ENCODE measurements at regions not wholly inside any gene's neighbourhood (a gene's known extent, or its start where the extent isn't known, plus 50 kb on each side); places are given as distances from the start of the nearest gene placed in this dataset.

DNA sequence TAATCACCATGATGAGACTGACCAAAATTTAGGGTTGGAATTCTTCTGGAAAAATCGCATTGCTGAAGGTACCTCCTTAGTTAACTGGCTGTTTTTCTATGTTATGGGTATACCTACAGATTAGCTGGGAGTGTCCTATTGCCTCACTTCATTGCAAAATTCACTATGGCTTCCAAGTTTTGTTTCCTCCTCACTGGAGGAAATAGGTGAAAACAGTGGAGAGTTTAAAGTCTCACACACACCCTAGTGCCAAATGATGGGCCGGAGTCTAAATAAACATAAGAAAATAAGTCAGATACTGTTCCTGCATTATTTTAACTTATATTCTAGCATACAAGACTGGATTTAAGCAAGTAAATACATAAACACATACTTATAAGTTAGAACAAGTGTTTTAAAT lies 98.2 kb downstream of the AHR start:
- H3K27ac ChIP-seq (ENCODE audit: low read length) = no peak overlapping the region
- H3K9me3 ChIP-seq (ENCODE audit: control insufficient read depth, insufficient read depth, low read length) = no peaks in the 10 kb centered on the region
- H3K27me3 ChIP-seq (ENCODE audit: control insufficient read depth, insufficient read depth, low read length) = no peaks in the 10 kb centered on the region
- H3K4me3 ChIP-seq (ENCODE audit: low read length) = no peak overlapping the region
- no CpG with 5 or more reads among the region's 2 CpGs for WGBS (ENCODE audit: insufficient coverage, insufficient read length)
- no peaks in the 10 kb centered on the region for H3K36me3 ChIP-seq (ENCODE audit: control insufficient read depth, insufficient read depth, low read length)
- no peak for DNase-seq (ENCODE audit: low read depth, low spot score)
- no peaks in the 10 kb centered on the region for H3K4me1 ChIP-seq (ENCODE audit: control insufficient read depth, insufficient read depth, low read length)

DNA sequence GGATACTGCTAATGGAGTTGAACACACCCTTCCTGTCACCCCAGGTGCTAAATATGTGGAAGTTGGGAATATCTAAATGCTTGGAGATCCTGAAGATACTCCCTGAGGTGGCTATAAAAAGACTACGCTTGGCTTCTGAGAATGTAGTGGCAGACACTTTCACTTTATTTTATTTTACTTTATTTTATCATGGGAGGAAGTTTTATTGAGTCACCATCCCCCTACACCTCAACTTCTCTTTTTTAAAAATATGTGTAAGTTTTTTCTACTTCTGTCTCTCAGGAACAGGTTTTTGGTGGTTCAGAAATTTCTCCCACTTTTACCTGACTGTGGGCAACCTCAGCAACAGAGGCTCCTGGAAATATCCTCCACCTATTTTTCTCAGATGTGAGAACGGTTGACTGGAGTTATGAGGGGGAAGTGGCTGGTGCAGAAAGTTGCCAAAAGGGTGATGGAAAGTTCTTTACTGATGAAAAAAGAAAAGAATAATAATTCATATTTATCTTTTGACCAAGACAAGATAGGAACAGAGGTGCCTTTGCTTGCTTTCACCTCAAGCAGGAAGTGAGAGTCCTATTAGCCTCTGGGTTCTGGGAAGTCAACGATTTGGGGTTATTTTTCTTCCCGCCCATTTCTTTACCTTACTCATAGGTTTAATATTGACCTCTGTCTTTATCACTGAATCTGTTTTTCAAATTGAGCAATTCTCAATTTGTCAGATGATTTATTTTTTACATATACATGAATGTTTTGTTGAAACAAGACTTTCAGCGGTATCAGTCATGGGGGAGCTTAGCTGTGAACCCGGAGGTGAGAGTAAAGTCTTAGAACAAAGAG lies 103.6 kb downstream of the AHR start:
- no peak for DNase-seq (ENCODE audit: low read depth, low spot score)
- Histone ChIP-seq H3K27me3 (ENCODE audit: control insufficient read depth, insufficient read depth, low read length) (no peaks in the 10 kb centered on the region), H3K4me1 (ENCODE audit: control insufficient read depth, insufficient read depth, low read length) (no peaks in the 10 kb centered on the region), H3K27ac (ENCODE audit: low read length) (no peak overlapping the region), H3K36me3 (ENCODE audit: control insufficient read depth, insufficient read depth, low read length) (no peaks in the 10 kb centered on the region), H3K9me3 (ENCODE audit: control insufficient read depth, insufficient read depth, low read length) (no peaks in the 10 kb centered on the region), H3K4me3 (ENCODE audit: low read length) (no peak overlapping the region)
- WGBS (ENCODE audit: insufficient coverage, insufficient read length) = no CpG with 5 or more reads among the region's 6 CpGs

DNA sequence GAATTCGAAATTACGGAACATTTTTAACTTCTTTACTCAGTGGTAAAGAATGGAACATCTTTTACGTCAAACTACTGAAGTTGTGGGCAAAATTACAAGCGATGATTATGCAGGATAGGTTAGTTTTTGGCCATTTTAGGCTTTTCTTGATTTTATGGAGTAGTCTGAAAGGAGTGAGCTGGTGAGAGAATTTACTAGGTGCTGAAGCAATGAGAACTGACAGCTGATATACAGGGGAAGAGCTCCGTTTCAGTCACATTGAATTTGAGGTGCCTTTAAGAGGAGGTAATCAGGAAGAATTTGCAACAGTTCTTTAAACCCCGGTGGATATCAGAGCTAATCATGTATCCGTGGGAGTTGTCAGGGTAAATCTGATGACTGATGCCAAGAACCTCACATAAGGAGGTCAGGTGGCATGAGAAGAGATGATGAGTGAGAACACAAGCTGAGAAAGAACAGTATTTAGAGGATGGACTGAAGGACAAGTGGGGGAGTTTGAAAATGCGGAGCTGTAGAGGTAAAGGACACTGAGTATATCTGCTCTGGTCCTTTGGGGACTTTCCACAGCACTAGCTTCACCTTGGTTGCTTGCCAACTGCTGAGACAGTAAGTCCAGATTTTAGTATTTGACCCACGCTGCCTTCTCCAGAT lies 104.3 kb downstream of the AHR start:
- Histone ChIP-seq H3K4me1 (ENCODE audit: control insufficient read depth, insufficient read depth, low read length) (no peaks in the 10 kb centered on the region), H3K9me3 (ENCODE audit: control insufficient read depth, insufficient read depth, low read length) (no peaks in the 10 kb centered on the region), H3K27me3 (ENCODE audit: control insufficient read depth, insufficient read depth, low read length) (no peaks in the 10 kb centered on the region), H3K36me3 (ENCODE audit: control insufficient read depth, insufficient read depth, low read length) (no peaks in the 10 kb centered on the region), H3K27ac (ENCODE audit: low read length) (no peak overlapping the region), H3K4me3 (ENCODE audit: low read length) (no peak overlapping the region)
- no CpG with 5 or more reads among the region's 9 CpGs for WGBS (ENCODE audit: insufficient coverage, insufficient read length)
- DNase-seq (ENCODE audit: low read depth, low spot score) = no peak

DNA sequence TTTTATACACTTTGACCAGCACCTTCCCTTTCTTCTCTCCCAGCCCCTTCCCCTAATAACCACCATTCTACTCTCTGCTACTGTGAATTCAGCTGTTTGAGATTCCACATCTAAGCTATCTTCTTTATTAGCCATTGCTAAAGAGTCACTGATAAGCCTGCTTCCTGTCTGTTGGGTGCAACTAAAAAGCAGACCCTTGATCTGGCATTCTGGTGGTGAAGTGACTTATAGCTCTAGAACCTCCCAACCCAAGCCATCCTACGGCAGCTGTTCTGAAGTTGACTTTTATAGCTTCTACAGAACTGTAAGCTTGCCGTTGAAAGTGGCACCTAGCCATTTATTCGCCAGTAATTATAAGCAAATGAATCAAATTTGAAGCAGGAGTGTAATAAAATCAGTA lies 105.6 kb downstream of the AHR start:
- Histone ChIP-seq H3K4me1 (ENCODE audit: control insufficient read depth, insufficient read depth, low read length) (no peaks in the 10 kb centered on the region), H3K9me3 (ENCODE audit: control insufficient read depth, insufficient read depth, low read length) (no peaks in the 10 kb centered on the region), H3K27ac (ENCODE audit: low read length) (no peak overlapping the region), H3K36me3 (ENCODE audit: control insufficient read depth, insufficient read depth, low read length) (no peaks in the 10 kb centered on the region), H3K4me3 (ENCODE audit: low read length) (no peak overlapping the region), H3K27me3 (ENCODE audit: control insufficient read depth, insufficient read depth, low read length) (no peaks in the 10 kb centered on the region)
- no peak for DNase-seq (ENCODE audit: low read depth, low spot score)
- no CpG with 5 or more reads among the region's 3 CpGs for WGBS (ENCODE audit: insufficient coverage, insufficient read length)

DNA sequence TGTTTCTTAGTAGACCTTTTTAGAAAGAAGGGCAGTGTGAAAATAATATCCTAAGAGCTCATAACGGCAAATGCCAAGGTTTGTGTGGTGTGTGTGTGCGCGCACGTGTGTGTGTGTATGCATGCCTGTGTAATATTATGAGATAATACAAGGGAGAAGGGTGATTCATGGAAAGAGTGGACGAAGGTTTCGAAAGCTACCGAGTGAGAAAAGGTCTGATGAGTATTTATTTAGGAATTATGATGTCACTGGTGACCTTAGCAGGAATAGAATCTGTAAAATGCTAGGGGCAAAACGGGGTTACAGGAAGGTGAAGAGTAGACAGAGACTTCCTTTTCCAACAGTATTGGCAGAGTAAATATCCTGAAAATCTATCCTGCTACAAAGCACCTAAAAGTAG lies 107.3 kb downstream of the AHR start:
- no peak overlapping the region for H3K27ac ChIP-seq (ENCODE audit: low read length)
- no peaks in the 10 kb centered on the region for H3K4me1 ChIP-seq (ENCODE audit: control insufficient read depth, insufficient read depth, low read length)
- H3K27me3 ChIP-seq (ENCODE audit: control insufficient read depth, insufficient read depth, low read length) = no peaks in the 10 kb centered on the region
- no peak overlapping the region for H3K4me3 ChIP-seq (ENCODE audit: low read length)
- WGBS (ENCODE audit: insufficient coverage, insufficient read length) = 100% methylated on average over 3 of the region's 8 CpGs
- no peaks in the 10 kb centered on the region for H3K9me3 ChIP-seq (ENCODE audit: control insufficient read depth, insufficient read depth, low read length)
- no peaks in the 10 kb centered on the region for H3K36me3 ChIP-seq (ENCODE audit: control insufficient read depth, insufficient read depth, low read length)
- DNase-seq (ENCODE audit: low read depth, low spot score) = no peak

DNA sequence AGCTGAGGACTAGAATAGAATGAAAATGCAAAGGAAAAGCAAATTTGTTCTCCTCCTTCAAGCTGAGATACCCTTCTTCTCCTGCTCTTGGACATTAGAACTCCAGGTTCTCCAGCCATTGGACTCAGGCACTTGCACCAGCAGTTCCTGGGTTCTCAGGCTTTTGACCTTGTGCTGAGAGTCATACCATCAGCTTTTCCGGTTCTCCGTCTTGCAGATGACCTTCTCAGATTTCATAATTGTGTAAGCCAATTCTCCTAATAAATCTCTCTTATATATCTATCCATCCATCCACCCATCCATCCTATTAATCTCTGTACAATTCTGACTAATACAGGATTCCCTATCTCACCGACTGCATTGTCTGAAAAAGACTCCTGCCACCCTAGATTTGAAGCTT lies 108.3 kb downstream of the AHR start:
- no peaks in the 10 kb centered on the region for H3K4me1 ChIP-seq (ENCODE audit: control insufficient read depth, insufficient read depth, low read length)
- H3K9me3 ChIP-seq (ENCODE audit: control insufficient read depth, insufficient read depth, low read length) = no peaks in the 10 kb centered on the region
- no peak for DNase-seq (ENCODE audit: low read depth, low spot score)
- H3K27me3 ChIP-seq (ENCODE audit: control insufficient read depth, insufficient read depth, low read length) = no peaks in the 10 kb centered on the region
- no peaks in the 10 kb centered on the region for H3K36me3 ChIP-seq (ENCODE audit: control insufficient read depth, insufficient read depth, low read length)
- H3K27ac ChIP-seq (ENCODE audit: low read length) = no peak overlapping the region
- H3K4me3 ChIP-seq (ENCODE audit: low read length) = no peak overlapping the region
- WGBS (ENCODE audit: insufficient coverage, insufficient read length) = no CpG with 5 or more reads among the region's 3 CpGs

DNA sequence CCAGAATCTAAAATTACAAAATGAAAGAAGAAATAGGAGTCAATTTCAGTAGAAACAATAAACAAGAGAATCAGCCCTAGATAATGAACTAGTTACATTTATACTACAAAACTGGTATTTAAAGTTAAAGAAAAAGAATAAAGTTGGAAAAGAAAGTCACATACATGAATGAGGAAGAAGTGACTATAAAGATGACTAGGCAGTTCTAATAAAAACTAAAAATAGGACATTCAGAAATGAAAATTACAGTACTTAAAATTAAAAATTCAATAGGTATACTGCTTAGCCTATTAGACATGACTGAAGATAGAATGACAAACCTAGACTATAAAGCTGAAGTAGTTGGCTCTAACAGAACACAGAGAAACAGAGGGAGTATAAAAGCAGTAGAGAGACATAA lies 108.8 kb downstream of the AHR start:
- H3K9me3 ChIP-seq (ENCODE audit: control insufficient read depth, insufficient read depth, low read length) = no peaks in the 10 kb centered on the region
- H3K4me1 ChIP-seq (ENCODE audit: control insufficient read depth, insufficient read depth, low read length) = no peaks in the 10 kb centered on the region
- H3K36me3 ChIP-seq (ENCODE audit: control insufficient read depth, insufficient read depth, low read length) = no peaks in the 10 kb centered on the region
- no peaks in the 10 kb centered on the region for H3K27me3 ChIP-seq (ENCODE audit: control insufficient read depth, insufficient read depth, low read length)
- H3K4me3 ChIP-seq (ENCODE audit: low read length) = no peak overlapping the region
- H3K27ac ChIP-seq (ENCODE audit: low read length) = no peak overlapping the region
- DNase-seq (ENCODE audit: low read depth, low spot score) = no peak

DNA sequence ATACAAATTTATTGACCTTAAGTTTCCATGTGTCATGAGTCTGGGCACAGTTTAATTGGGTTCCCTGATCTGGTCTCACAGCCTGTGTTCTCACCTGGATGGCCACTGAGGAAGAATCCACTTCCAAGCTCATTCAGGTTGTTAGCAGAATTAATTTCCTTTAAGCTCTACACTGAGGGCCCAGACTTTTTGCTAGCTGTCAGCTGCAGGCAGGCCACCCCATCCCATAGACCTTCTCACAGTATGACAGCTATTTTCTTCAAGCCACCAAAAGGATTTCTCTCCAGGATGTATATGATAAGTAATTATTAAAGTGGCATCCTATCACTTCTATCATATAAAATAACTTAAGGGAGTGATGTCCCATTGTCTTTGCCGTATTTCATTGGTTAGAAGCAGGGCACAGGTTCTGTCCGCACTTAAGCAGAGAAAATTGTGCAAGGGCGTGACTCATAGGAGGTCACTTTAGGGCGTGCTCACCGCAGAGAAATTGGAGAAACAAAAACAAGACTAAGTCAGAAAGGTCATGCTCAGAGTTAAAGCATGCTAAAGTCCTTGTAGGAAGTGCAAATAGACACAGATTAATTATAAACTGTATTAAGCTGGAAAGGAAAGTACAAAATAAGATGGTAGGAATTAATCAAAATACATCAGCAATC lies 109.9 kb downstream of the AHR start:
- no peak overlapping the region for H3K4me3 ChIP-seq (ENCODE audit: low read length)
- H3K36me3 ChIP-seq (ENCODE audit: control insufficient read depth, insufficient read depth, low read length) = no peaks in the 10 kb centered on the region
- H3K4me1 ChIP-seq (ENCODE audit: control insufficient read depth, insufficient read depth, low read length) = no peaks in the 10 kb centered on the region
- H3K27ac ChIP-seq (ENCODE audit: low read length) = no peak overlapping the region
- H3K9me3 ChIP-seq (ENCODE audit: control insufficient read depth, insufficient read depth, low read length) = no peaks in the 10 kb centered on the region
- no CpG with 5 or more reads among the region's 5 CpGs for WGBS (ENCODE audit: insufficient coverage, insufficient read length)
- DNase-seq (ENCODE audit: low read depth, low spot score) = no peak
- no peaks in the 10 kb centered on the region for H3K27me3 ChIP-seq (ENCODE audit: control insufficient read depth, insufficient read depth, low read length)

DNA sequence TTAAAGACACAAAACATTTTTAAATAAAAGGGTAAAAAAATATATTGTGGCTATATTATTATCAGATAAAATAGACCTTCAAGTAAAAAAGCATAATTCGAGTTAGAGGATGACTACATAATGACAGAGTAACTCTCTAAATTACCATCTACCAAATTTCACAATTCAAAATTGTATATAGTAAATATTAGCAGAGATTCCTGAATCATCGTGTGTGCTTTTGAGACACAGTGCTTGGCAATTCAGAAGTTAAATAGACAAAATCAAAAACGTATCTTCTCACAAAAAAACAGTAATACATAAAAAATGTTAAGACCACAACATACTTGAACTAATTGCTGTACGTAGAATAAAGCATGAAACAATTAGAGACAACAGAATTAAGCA lies 110.4 kb downstream of the AHR start:
- Histone ChIP-seq H3K27me3 (ENCODE audit: control insufficient read depth, insufficient read depth, low read length) (no peaks in the 10 kb centered on the region), H3K9me3 (ENCODE audit: control insufficient read depth, insufficient read depth, low read length) (no peaks in the 10 kb centered on the region), H3K27ac (ENCODE audit: low read length) (no peak overlapping the region), H3K36me3 (ENCODE audit: control insufficient read depth, insufficient read depth, low read length) (no peaks in the 10 kb centered on the region), H3K4me1 (ENCODE audit: control insufficient read depth, insufficient read depth, low read length) (no peaks in the 10 kb centered on the region), H3K4me3 (ENCODE audit: low read length) (no peak overlapping the region)
- WGBS (ENCODE audit: insufficient coverage, insufficient read length) = no CpG with 5 or more reads among the region's 4 CpGs
- no peak for DNase-seq (ENCODE audit: low read depth, low spot score)

DNA sequence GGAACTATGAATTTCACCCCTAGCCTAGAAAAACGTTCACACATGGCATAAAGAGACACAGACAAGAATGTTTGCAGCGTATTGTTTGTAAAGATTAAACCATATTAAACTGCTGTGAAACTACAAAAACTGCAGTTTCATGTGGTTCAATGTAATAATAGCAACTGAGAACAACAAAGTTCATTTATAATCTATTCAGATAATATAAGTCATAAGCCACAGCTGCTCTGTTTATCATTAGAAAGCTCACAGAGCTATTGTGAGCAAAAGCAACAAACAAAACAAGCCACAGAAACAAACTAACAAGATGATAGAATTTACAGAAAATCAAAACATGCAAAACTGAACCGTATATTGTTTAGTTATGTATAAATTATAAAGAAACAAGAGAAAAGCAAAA lies 113.5 kb downstream of the AHR start:
- no peak overlapping the region for H3K4me3 ChIP-seq (ENCODE audit: low read length)
- no peak for DNase-seq (ENCODE audit: low read depth, low spot score)
- no peaks in the 10 kb centered on the region for H3K36me3 ChIP-seq (ENCODE audit: control insufficient read depth, insufficient read depth, low read length)
- H3K27me3 ChIP-seq (ENCODE audit: control insufficient read depth, insufficient read depth, low read length) = no peaks in the 10 kb centered on the region
- H3K9me3 ChIP-seq (ENCODE audit: control insufficient read depth, insufficient read depth, low read length) = no peaks in the 10 kb centered on the region
- H3K4me1 ChIP-seq (ENCODE audit: control insufficient read depth, insufficient read depth, low read length) = no peaks in the 10 kb centered on the region
- no CpG with 5 or more reads among the region's 3 CpGs for WGBS (ENCODE audit: insufficient coverage, insufficient read length)
- no peak overlapping the region for H3K27ac ChIP-seq (ENCODE audit: low read length)
